Pons (tissue), 1 donor: ENCODE measurements at regions not wholly inside any gene's neighbourhood (a gene's known extent, or its start where the extent isn't known, plus 50 kb on each side); places are given as distances from the start of the nearest gene placed in this dataset.
"Not testable (repeated sequence)": the region's sequence is repeated elsewhere in the genome, so short reads cannot be mapped to it uniquely, and the experiment has no call there.

Experiments used
- DNase-seq: peaks from one replicate; pipeline ENCODE4 v3.0.0-alpha.2; 2016; ENCODE audit warnings: low spot score

- no peak for DNase-seq
Measured at GRCh38 chr12:83472350-83472749, 785.6 kb downstream of the TMTC2 start.

GRCh38 chr12:83471341-83471740, 784.6 kb downstream of the TMTC2 start:
- no peak for DNase-seq

GRCh38 chr12:83470749-83471148, 784.0 kb downstream of the TMTC2 start:
- DNase-seq, result no peak

- no peak for DNase-seq
Measured at GRCh38 chr12:83468988-83469908, 782.5 kb downstream of the TMTC2 start.

GRCh38 chr12:83465632-83466031, 778.9 kb downstream of the TMTC2 start:
- no peak for DNase-seq

GRCh38 chr12:83462419-83462818, 775.7 kb downstream of the TMTC2 start:
- DNase-seq, result no peak

GRCh38 chr12:83461336-83461935, 774.7 kb downstream of the TMTC2 start:
- DNase-seq, result no peak

GRCh38 chr12:83451189-83451588, 764.5 kb downstream of the TMTC2 start:
- DNase-seq, result no peak

- DNase-seq, result no peak
Measured at GRCh38 chr12:83434600-83434999, 747.9 kb downstream of the TMTC2 start.

GRCh38 chr12:83432176-83432719, 745.5 kb downstream of the TMTC2 start:
- DNase-seq, result no peak

GRCh38 chr12:83427586-83428136, 741.0 kb downstream of the TMTC2 start:
- not testable (repeated sequence) for DNase-seq

GRCh38 chr12:83414981-83415380, 728.3 kb downstream of the TMTC2 start:
- DNase-seq, result no peak

- DNase-seq, result no peak
Measured at GRCh38 chr12:83408851-83409250, 722.1 kb downstream of the TMTC2 start.

GRCh38 chr12:83408146-83408545, 721.4 kb downstream of the TMTC2 start:
- DNase-seq, result no peak

GRCh38 chr12:83404521-83404920, 717.8 kb downstream of the TMTC2 start:
- no peak for DNase-seq

- no peak for DNase-seq
Measured at GRCh38 chr12:83390186-83390585, 703.5 kb downstream of the TMTC2 start.

- peak; percentile 49 for DNase-seq
Measured at GRCh38 chr12:83389237-83389996, 702.7 kb downstream of the TMTC2 start.

- no peak for DNase-seq
Measured at GRCh38 chr12:83388551-83388950, 701.8 kb downstream of the TMTC2 start.

- DNase-seq, result no peak
Measured at GRCh38 chr12:83386527-83387264, 700.0 kb downstream of the TMTC2 start.

GRCh38 chr12:83378186-83378727, 691.6 kb downstream of the TMTC2 start:
- no peak for DNase-seq

GRCh38 chr12:83365317-83365716, 678.6 kb downstream of the TMTC2 start:
- DNase-seq, result no peak
